GM10248 (cell line): ENCODE measurements at regions not wholly inside any gene's neighbourhood (a gene's known extent, or its start where the extent isn't known, plus 50 kb on each side); places are given as distances from the start of the nearest gene placed in this dataset.

Experiments
- CTCF ChIA-PET: fragments of 300-600 bp; sonication (Branson Sonifier 250); formaldehyde crosslinking; extraction: SDS; loops from one replicate; lab custom pipeline; 2021; ENCODE audit warnings: antibody characterized with exemption; lab: Yijun Ruan, JAX
- POLR2A ChIA-PET: fragments of 350-650 bp; sonication (Branson Sonifier 250); formaldehyde crosslinking; extraction: SDS; loops from one replicate; lab custom pipeline; 2020; ENCODE audit warnings: antibody characterized with exemption; lab: Yijun Ruan, JAX
- DNase-seq: peaks from one replicate; pipeline ENCODE4 v3.0.0; 2012; ENCODE audit errors: extremely low spot score
- TF ChIP-seq, protein P1 (sequence below): IDR thresholded peaks from 2 replicates; pipeline ENCODE4 v1.5.1; 2012; ENCODE audit warnings: mild to moderate bottlenecking, low read depth; ENCODE audit errors: extremely low read depth, missing control alignments, control extremely low read depth

DNA sequence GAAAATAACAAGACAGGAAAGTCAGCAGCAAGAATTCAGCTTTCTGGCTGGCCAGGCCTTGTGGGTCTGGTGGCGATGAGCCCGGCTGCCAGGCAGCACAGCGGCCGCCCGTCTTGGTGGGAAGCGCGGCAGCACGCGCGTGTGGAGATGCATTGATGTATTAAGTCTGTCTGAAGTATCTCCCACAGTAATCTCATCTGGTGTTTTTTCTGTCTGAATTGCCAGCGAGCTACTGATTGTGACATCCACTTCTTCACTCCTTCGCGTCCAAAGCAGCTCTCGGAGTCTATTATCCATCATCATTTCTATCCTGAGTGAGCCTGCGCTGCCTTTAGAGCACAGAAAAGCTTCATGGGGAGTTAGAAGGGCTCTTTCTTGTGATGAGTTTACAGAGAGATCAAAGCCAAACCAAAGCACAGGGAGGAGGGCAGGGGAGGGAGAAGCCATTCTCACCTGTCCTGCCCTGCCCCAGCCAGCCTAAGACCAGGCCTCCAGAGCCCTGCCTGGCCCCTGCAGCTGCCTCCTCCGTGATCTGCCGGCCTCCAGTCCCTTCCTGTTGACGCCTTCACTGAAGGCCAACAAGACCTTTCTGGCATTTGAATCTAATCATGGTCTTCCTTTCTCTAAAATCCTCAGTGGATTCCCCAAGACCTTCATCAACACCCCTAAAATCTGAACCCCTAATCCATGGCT, 1419.0 kb downstream of the TBC1D22A start:
- CTCF ChIA-PET, result no interaction called here

DNA sequence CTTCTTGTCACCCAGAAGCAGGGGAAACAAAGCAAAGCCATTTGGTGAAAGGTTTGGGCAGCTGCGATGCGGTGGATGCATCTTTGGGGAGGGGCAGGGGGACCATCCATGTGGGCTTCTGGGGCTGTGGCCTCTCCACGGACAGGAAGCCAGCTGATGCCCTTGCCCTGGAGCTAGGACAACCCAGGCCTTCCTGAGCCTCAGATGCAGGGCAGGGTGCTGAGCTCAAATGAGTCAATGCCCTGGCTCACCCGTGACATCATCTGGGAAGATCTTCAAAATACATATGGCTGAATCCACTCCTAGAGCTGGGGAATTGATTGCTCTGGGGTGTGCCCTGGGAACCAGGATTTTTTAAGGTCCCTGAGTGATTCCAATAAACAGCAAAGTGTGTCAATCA, 1418.2 kb downstream of the TBC1D22A start:
- CTCF ChIA-PET, result no interaction called here
- POLR2A ChIA-PET, result no interaction called here
- TF ChIP-seq, protein P1, sequence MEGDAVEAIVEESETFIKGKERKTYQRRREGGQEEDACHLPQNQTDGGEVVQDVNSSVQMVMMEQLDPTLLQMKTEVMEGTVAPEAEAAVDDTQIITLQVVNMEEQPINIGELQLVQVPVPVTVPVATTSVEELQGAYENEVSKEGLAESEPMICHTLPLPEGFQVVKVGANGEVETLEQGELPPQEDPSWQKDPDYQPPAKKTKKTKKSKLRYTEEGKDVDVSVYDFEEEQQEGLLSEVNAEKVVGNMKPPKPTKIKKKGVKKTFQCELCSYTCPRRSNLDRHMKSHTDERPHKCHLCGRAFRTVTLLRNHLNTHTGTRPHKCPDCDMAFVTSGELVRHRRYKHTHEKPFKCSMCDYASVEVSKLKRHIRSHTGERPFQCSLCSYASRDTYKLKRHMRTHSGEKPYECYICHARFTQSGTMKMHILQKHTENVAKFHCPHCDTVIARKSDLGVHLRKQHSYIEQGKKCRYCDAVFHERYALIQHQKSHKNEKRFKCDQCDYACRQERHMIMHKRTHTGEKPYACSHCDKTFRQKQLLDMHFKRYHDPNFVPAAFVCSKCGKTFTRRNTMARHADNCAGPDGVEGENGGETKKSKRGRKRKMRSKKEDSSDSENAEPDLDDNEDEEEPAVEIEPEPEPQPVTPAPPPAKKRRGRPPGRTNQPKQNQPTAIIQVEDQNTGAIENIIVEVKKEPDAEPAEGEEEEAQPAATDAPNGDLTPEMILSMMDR, result no peak
- no peak for DNase-seq

More for the DNA sequence above, 1419.0 kb downstream of the TBC1D22A start:
- POLR2A ChIA-PET, result no interaction called here
- TF ChIP-seq, protein P1, result no peak
- DNase-seq, result no peak

DNA sequence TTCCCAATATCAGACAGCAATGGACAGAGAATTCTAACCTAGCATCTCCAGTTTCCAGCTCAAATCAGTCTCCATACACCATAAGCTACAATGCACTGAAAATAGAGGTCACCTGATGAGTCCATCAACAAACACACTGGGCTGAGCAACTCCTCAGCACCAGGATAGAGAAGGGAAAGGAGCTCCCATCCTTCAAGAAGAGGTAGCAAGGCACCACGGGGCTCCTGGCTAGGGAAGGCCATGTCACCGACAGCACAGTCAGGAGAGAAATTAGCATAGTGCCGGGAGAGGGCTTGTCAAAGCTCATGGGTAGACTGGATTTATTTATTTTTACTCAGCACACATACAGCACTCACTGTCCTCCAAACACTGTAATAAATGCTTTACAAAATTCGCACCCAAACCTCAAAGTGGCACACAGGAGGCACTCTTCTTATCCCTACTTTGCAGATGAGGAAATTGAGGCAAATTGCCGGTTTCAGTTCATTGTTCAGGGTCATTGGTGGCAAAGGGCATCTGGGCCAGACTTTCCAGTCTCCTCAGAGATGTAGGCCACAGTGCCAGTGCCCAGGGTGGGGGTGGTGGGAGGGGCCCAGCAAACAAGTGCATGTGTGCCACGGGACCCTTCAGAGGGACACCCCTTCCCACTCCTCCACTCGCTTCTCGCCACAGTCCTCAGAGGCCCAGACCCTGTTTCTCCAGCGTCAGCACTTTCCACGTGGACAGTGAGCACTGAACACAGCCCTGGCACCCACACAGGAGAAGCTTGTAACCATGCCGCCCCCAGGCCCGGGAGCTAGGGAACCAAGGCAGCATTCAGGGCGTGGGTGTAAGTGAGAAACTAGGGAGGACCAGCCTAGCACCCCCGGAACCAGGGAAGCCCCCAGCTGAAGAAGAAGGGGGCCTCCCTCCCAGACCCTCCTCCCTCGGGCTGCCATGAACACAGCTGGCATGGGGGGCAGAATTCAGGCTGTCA, 1417.4 kb downstream of the TBC1D22A start:
- TF ChIP-seq, protein P1, result no peak
- ChIA-PET CTCF (no interaction called here), POLR2A (no interaction called here)
- DNase-seq, result no peak

DNA sequence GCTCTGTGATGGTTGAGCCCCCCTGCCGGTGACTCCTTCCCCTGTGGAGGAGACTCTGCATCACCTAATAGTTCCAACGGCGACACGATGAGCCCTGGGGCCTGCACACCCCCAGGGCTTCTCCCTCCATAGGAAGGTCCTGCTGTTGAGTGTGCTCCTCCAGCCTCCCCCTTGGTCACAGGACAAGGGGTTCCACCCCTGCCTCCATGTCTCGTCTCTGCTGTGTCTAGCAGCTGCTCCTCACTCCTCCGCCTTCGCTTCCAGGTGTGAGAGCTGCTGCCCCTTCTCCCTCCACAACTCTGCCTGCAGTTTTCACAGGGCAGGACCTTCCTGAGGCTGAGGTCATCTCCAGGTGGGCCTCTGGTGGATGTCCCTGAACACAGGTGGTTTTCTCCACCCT, 1416.1 kb downstream of the TBC1D22A start:
- CTCF ChIA-PET, result no interaction called here
- TF ChIP-seq, protein P1, result no peak
- POLR2A ChIA-PET, result no interaction called here
- DNase-seq, result no peak

DNA sequence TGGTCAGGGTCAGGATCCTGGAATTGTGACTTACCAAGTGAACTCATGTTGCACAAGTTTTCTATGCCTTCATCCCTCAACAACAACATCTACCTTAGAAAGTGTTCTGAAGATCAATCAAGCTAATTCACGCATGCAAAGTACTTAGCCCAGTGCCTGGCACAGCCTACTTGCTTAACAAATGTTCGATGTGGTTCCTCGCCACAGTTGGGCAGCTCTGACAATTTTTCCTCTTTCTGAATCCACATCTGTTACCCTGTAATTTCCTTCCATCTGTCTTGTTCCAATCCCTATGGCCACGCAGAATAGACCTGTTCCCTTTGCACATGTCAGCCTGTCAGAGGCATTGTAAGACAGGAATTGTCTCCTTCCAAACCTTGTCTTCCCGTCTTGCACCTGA, 1415.2 kb downstream of the TBC1D22A start:
- ChIA-PET POLR2A (interaction anchor here (0.6 kb wide), 1 partner anchor 81 kb away, joined by 11 read pairs; no protein-coding TSS in a partner anchor), CTCF (no interaction called here)

DNA sequence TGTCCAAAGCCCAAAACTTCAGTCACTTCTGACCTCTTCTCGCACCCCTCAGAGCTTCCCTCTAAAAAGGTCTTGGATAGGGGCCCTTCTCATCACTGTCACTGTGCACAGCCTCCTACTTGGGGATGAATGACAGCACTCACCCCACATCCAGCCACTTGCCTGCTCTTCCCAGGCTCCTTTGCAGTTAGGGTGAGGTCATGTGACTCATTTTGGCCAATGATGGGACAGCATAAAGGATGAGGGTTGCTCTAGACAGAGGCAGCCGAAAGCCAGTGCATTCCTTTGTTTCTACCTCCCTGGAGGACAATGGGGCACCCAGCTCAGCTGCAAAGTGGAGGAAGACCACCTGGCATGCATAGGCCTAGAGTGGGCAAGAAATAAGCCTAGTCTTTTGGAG, 1413.3 kb downstream of the TBC1D22A start:
- TF ChIP-seq, protein P1, result no peak
- DNase-seq, result no peak
- ChIA-PET CTCF (no interaction called here), POLR2A (no interaction called here)

More for the DNA sequence above, 1415.2 kb downstream of the TBC1D22A start:
- TF ChIP-seq, protein P1, result no peak
- DNase-seq, result no peak
